ENCODE measurements at regions not wholly inside any gene's neighbourhood (a gene's known extent, or its start where the extent isn't known, plus 50 kb on each side); places are given as distances from the start of the nearest gene placed in this dataset.

GRCh38 chr11:15396778-15397177 is 282.1 kb downstream of the INSC start:
- TF ChIP-seq CTCF (IDR thresholded peaks at IDR 0.05): no peak
- TF ChIP-seq POLR2A (IDR thresholded peaks at IDR 0.05): no peak
- Histone ChIP-seq H3K36me3 (no peaks in the 10 kb centered on the region), H3K9me3 (no peaks in the 10 kb centered on the region), H3K27ac (no peak overlapping the region), H3K4me1 (no peaks in the 10 kb centered on the region), H3K4me3 (replicated peaks in 1 of 3) (no peak overlapping the region), H3K27me3 (no peaks in the 10 kb centered on the region)
- DNase-seq: no peak
- 81 to 89% methylated on average over 2 of the region's 2 CpGs for WGBS, 2 donors
- intact Hi-C loops (cut with DNase I): no loop called here

- Histone ChIP-seq H3K36me3 (no peaks in the 10 kb centered on the region), H3K4me1 (peaks cover 0 to 5% of the 10 kb centered on the region in 2 donors), H3K27me3 (no peaks in the 10 kb centered on the region), H3K27ac (no peak overlapping the region), H3K9me3 (no peaks in the 10 kb centered on the region), H3K4me3 (replicated peaks in 1 of 3) (no peak overlapping the region)
- no peak for DNase-seq
- intact Hi-C loops (cut with DNase I): no loop called here
- no peak for TF ChIP-seq POLR2A (IDR thresholded peaks at IDR 0.05)
- 70 to 84% methylated on average over 3 of the region's 3 CpGs for WGBS, 2 donors
Observed at GRCh38 chr11:15406851-15407351, 292.2 kb downstream of the INSC start.

GRCh38 chr11:15412054-15412453 is 297.3 kb downstream of the INSC start:
- TF ChIP-seq CTCF (IDR thresholded peaks at IDR 0.05) (no peak), POLR2A (IDR thresholded peaks at IDR 0.05) (no peak)
- Histone ChIP-seq H3K9me3 (no peaks in the 10 kb centered on the region), H3K4me3 (replicated peaks in 1 of 3) (no peak overlapping the region), H3K27ac (no peak overlapping the region), H3K4me1 (peaks cover 0 to 11% of the 10 kb centered on the region in 2 donors), H3K27me3 (no peaks in the 10 kb centered on the region), H3K36me3 (no peaks in the 10 kb centered on the region)
- WGBS, 2 donors: 37 to 45% methylated on average over 2 of the region's 2 CpGs
- peak; percentile 57 to 78 for DNase-seq
- intact Hi-C loops (cut with DNase I): no loop called here

GRCh38 chr11:15418921-15419320 is 304.2 kb downstream of the INSC start:
- intact Hi-C loops (cut with DNase I): no loop called here
- Histone ChIP-seq H3K36me3 (no peaks in the 10 kb centered on the region), H3K4me3 (replicated peaks in 1 of 3) (no peak overlapping the region), H3K27ac (no peak overlapping the region), H3K4me1 (no peaks in the 10 kb centered on the region), H3K9me3 (no peaks in the 10 kb centered on the region), H3K27me3 (no peaks in the 10 kb centered on the region)
- 64 to 71% methylated on average over 3 of the region's 3 CpGs for WGBS, 2 donors
- no peak for DNase-seq
- TF ChIP-seq POLR2A (IDR thresholded peaks at IDR 0.05): no peak
- no peak for TF ChIP-seq CTCF (IDR thresholded peaks at IDR 0.05)

DNA sequence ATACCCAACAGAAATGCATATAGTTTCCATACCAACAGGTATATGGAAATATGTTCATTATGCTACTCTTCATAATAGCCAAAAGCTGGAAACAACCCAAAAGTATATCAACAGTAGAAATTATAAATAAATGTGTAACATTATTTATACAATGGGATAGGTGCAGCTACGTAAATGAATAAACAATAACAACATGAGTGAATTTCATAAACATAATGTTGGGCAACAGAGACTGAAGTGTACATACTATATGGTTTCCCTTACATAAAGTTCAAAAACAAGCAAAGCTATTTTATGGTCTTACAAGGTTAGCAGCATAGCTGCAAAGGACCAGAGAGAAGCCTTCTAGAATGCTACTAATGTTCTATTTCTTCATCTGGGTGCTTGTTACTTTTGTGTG is 305.0 kb downstream of the INSC start:
- Histone ChIP-seq H3K36me3 (no peaks in the 10 kb centered on the region), H3K27me3 (no peaks in the 10 kb centered on the region), H3K4me1 (no peaks in the 10 kb centered on the region), H3K9me3 (no peaks in the 10 kb centered on the region), H3K27ac (no peak overlapping the region), H3K4me3 (replicated peaks in 1 of 3) (no peak overlapping the region)
- WGBS, 2 donors: 91 to 92% methylated on average over 1 of the region's 1 CpG
- intact Hi-C loops (cut with DNase I): no loop called here
- no peak for DNase-seq
- TF ChIP-seq POLR2A (IDR thresholded peaks at IDR 0.05): no peak
- no peak for TF ChIP-seq CTCF (IDR thresholded peaks at IDR 0.05)

GRCh38 chr11:15430381-15430780 is 315.7 kb downstream of the INSC start:
- Histone ChIP-seq H3K27me3 (no peaks in the 10 kb centered on the region), H3K4me1 (no peaks in the 10 kb centered on the region), H3K4me3 (replicated peaks in 1 of 3) (no peak overlapping the region), H3K9me3 (no peaks in the 10 kb centered on the region), H3K36me3 (no peaks in the 10 kb centered on the region), H3K27ac (no peak overlapping the region)
- WGBS, 2 donors: 88 to 92% methylated on average over 3 of the region's 3 CpGs
- TF ChIP-seq POLR2A (IDR thresholded peaks at IDR 0.05): no peak
- no peak for TF ChIP-seq CTCF (IDR thresholded peaks at IDR 0.05)
- DNase-seq: no peak
- intact Hi-C loops (cut with DNase I): no loop called here
